DND-41 (cell line): ENCODE measurements at regions not wholly inside any gene's neighbourhood (a gene's known extent, or its start where the extent isn't known, plus 50 kb on each side); places are given as distances from the start of the nearest gene placed in this dataset.
A peak's percentile ranks its signal among the peaks of the same experiment; 100 is the strongest.

ENCODE experiments used
- ATAC-seq: fragments of 200-7000 bp; cut with Tn5 transposase; 3 replicates; pipeline ENCODE4 v1.9.1; 2021; ENCODE audit warnings: low read depth; ENCODE audit not compliant: insufficient read depth
- DNase-seq: peaks from one replicate; pipeline ENCODE4 v3.0.0-alpha.2; 2020
- H2AFZ ChIP-seq: 2 replicates; pipeline ENCODE4 v1.6.0; 2012; ENCODE audit warnings: low read depth, low read length
- H3K27ac ChIP-seq: 2 replicates; pipeline ENCODE4 v1.5.1; 2012; ENCODE audit warnings: low read length, inconsistent platforms
- H3K27me3 ChIP-seq: fragments of 200-600 bp; sonication (generic); 2 replicates; pipeline ENCODE4 v1.6.0; 2012; ENCODE audit warnings: low read length, mild to moderate bottlenecking, inconsistent platforms; ENCODE audit not compliant: insufficient read depth, poor library complexity
- H3K36me3 ChIP-seq: 2 replicates; pipeline ENCODE4 v1.5.1; 2012; ENCODE audit warnings: low read length, inconsistent platforms; ENCODE audit not compliant: insufficient read depth
- H3K4me1 ChIP-seq: 2 replicates; pipeline ENCODE4 v1.5.1; 2012; ENCODE audit warnings: mild to moderate bottlenecking, low read length; ENCODE audit not compliant: insufficient read depth
- H3K4me2 ChIP-seq: 2 replicates; pipeline ENCODE4 v1.6.0; 2012; ENCODE audit warnings: mild to moderate bottlenecking, moderate library complexity, low read length, inconsistent platforms; ENCODE audit not compliant: insufficient read depth
- H3K4me3 ChIP-seq, 2 experiments: fragments of 200-600 bp in 1 of 2; shearing (Covaris generic) in 1 of 2; 2 replicates each; pipeline ENCODE4 v1.5.1; 2012 to 2016; ENCODE audit warnings: inconsistent platforms in 2 of 2, low read length in 2 of 2, mild to moderate bottlenecking in 2 of 2, low read depth in 1 of 2, moderate library complexity in 1 of 2
- H3K79me2 ChIP-seq: 2 replicates; pipeline ENCODE4 v1.6.0; 2012; ENCODE audit warnings: low read length, inconsistent platforms; ENCODE audit not compliant: insufficient read depth
- H3K9ac ChIP-seq: 2 replicates; pipeline ENCODE4 v1.6.0; 2012; ENCODE audit warnings: low read depth, mild to moderate bottlenecking, inconsistent platforms, low read length, moderate library complexity
- H3K9me3 ChIP-seq: 2 replicates; pipeline ENCODE4 v1.5.1; 2012; ENCODE audit warnings: low read length, moderate library complexity, mild to moderate bottlenecking, inconsistent platforms; ENCODE audit not compliant: insufficient read depth, severe bottlenecking
- H4K20me1 ChIP-seq: 2 replicates; pipeline ENCODE4 v1.6.0; 2012; ENCODE audit warnings: low read length; ENCODE audit not compliant: insufficient read depth
- EZH2 ChIP-seq: IDR thresholded peaks from 3 replicates; pipeline ENCODE4 v1.6.1; 2012; ENCODE audit warnings: borderline replicate concordance, low read depth, mild to moderate bottlenecking, moderate library complexity, low read length, inconsistent platforms; ENCODE audit not compliant: severe bottlenecking
- TF ChIP-seq, protein P1 (sequence below): IDR thresholded peaks from 2 replicates; pipeline ENCODE4 v1.5.1; 2012; ENCODE audit warnings: borderline replicate concordance, low read length, moderate library complexity, mild to moderate bottlenecking; ENCODE audit not compliant: poor library complexity, severe bottlenecking; ENCODE audit errors: extremely low read depth

DNA sequence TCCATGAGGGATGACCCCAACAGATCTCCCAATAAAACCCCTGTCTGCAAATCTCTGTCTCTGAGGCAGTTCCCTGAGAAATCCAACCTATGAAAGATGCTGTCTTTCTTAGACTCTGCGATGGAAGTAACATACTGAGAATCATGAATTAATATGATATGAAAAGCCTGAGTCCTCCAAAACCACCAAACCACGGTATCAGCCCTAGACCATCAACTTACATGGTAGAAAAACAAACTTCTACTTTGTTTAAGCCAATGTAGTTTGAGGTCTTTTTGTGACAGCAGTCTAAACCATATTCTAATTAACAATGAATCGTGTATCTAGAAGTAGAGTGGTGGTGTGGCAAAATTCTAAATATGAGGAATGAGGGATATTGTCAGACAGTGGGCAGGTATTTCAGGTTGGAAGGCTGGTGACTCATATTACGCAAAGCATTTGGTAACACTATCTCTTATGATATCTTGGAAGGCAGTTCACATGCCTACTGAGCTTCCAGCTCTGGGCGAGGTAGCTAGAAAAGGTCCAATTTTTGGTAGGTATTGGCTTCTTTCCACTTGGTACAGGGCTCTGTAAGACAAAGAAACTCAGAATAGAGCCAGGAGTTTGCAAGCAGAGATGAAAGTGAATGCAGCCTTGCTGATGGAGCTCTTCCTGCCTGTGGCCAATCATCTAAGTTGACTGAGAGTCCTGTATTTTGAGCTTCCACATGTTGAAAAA lies 215.8 kb downstream of the ZFP36L2 start:
- Histone ChIP-seq H3K36me3 (no peaks in the 10 kb centered on the region), H3K9ac (peak overlapping the region; percentile 4; the same call in 1 of the 2 replicates), H3K79me2 (no peaks in the 10 kb centered on the region), H2AFZ (peak overlapping the region; percentile 69), H3K9me3 (no peaks in the 10 kb centered on the region), H3K4me1 (peaks cover 36% of the 10 kb centered on the region), H3K4me3 (no peak overlapping the region), H3K27ac (peak overlapping the region; percentile 84), H3K4me2 (peak overlapping the region; percentile 39), H4K20me1 (no peaks in the 10 kb centered on the region), H3K27me3 (no peaks in the 10 kb centered on the region)
- DNase-seq (peak; percentile 46), ATAC-seq (peak; percentile 81)
- TF ChIP-seq, protein P1, sequence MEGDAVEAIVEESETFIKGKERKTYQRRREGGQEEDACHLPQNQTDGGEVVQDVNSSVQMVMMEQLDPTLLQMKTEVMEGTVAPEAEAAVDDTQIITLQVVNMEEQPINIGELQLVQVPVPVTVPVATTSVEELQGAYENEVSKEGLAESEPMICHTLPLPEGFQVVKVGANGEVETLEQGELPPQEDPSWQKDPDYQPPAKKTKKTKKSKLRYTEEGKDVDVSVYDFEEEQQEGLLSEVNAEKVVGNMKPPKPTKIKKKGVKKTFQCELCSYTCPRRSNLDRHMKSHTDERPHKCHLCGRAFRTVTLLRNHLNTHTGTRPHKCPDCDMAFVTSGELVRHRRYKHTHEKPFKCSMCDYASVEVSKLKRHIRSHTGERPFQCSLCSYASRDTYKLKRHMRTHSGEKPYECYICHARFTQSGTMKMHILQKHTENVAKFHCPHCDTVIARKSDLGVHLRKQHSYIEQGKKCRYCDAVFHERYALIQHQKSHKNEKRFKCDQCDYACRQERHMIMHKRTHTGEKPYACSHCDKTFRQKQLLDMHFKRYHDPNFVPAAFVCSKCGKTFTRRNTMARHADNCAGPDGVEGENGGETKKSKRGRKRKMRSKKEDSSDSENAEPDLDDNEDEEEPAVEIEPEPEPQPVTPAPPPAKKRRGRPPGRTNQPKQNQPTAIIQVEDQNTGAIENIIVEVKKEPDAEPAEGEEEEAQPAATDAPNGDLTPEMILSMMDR = no peak
- TF ChIP-seq EZH2 = no peak

DNA sequence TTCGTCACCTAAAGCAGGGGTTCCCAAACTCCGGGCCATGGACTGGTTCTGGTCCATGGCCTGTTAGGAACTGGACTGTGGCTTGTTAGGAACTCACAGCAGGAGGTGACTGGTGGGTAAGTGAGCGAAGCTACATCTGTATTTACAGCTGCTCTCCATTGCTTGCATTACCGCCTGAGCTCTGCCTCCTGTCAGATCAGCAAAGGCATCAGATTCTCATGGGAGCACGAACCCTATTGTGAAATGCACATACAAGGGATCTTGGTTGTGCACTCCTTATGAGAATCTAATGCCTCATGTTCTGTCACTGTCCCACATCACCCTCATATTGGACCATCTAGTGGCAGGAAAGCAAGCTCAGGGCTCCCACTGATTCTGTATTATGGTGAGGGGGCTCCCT lies 217.0 kb downstream of the ZFP36L2 start:
- no peak overlapping the region for H2AFZ ChIP-seq
- no peak overlapping the region for H3K4me3 ChIP-seq
- no peaks in the 10 kb centered on the region for H3K36me3 ChIP-seq
- no peak overlapping the region for H3K9ac ChIP-seq
- ATAC-seq = no peak
- H3K27ac ChIP-seq = peak overlapping the region; percentile 84
- H3K27me3 ChIP-seq = no peaks in the 10 kb centered on the region
- H3K4me2 ChIP-seq = no peak overlapping the region
- no peaks in the 10 kb centered on the region for H3K79me2 ChIP-seq
- TF ChIP-seq, protein P1 = no peak
- no peak for TF ChIP-seq EZH2
- no peaks in the 10 kb centered on the region for H3K9me3 ChIP-seq
- H3K4me1 ChIP-seq = peaks cover 36% of the 10 kb centered on the region
- H4K20me1 ChIP-seq = no peaks in the 10 kb centered on the region
- no peak for DNase-seq

DNA sequence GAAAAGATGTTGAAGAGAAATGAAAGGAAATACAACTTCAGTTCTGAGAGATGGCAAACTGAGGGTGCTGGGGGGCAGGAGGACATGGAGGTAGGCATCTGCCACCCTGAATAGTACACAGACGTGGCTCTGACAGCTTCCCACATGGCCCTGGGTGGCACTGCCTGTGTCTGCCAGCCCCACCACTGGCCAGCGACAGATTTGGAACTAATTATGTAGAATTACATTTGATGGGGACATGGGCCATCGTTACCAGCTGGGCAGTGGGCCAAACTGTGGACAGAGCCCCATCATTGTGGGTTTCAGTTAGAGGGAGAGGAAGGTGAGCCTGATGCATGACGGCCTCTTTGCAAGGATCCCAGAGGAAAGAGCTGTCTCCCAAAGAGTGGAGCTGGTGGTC lies 216.0 kb upstream of the HAAO start:
- no peak for TF ChIP-seq EZH2
- TF ChIP-seq, protein P1 = no peak
- no peaks in the 10 kb centered on the region for H3K9me3 ChIP-seq
- H3K9ac ChIP-seq = no peak overlapping the region
- H3K4me1 ChIP-seq = peaks cover 32% of the 10 kb centered on the region
- no peak overlapping the region for H2AFZ ChIP-seq
- DNase-seq (no peak), ATAC-seq (no peak)
- H3K36me3 ChIP-seq = no peaks in the 10 kb centered on the region
- no peaks in the 10 kb centered on the region for H3K27me3 ChIP-seq
- no peaks in the 10 kb centered on the region for H3K79me2 ChIP-seq
- H4K20me1 ChIP-seq = no peaks in the 10 kb centered on the region
- no peak overlapping the region for H3K27ac ChIP-seq
- H3K4me2 ChIP-seq = no peak overlapping the region
- H3K4me3 ChIP-seq = no peak overlapping the region

DNA sequence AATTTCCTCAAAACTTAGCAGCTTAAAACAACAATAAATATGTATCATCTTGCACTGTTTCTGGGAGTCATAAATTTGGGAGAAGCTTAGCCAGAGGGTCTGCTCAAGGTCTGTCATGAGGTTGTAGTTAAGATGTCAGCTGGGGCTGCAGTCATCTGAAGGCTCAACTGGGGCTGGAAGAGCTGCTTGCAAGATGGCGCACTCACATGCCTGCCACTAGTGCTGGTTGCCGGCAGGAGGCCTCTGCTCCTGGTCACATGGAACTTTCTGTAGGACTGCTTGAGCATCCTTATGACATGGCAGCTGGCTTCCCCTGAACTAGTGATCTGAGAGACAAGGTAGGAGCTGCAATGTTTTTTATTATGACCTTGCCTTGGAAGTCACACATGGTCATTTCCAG lies 215.5 kb upstream of the HAAO start:
- H3K4me3 ChIP-seq = no peak overlapping the region
- H3K9me3 ChIP-seq = no peaks in the 10 kb centered on the region
- no peak for DNase-seq
- ATAC-seq = no peak
- H3K27me3 ChIP-seq = no peaks in the 10 kb centered on the region
- TF ChIP-seq, protein P1 = no peak
- no peak for TF ChIP-seq EZH2
- H3K27ac ChIP-seq = no peak overlapping the region
- H3K4me2 ChIP-seq = no peak overlapping the region
- H2AFZ ChIP-seq = no peak overlapping the region
- no peaks in the 10 kb centered on the region for H3K79me2 ChIP-seq
- no peaks in the 10 kb centered on the region for H4K20me1 ChIP-seq
- H3K4me1 ChIP-seq = peaks cover 32% of the 10 kb centered on the region
- H3K9ac ChIP-seq = no peak overlapping the region
- no peaks in the 10 kb centered on the region for H3K36me3 ChIP-seq
